Progenitor cell of endocrine pancreas (in vitro differentiated cells): ENCODE measurements at regions not wholly inside any gene's neighbourhood (a gene's known extent, or its start where the extent isn't known, plus 50 kb on each side); places are given as distances from the start of the nearest gene placed in this dataset.

Experiments used
- DNase-seq: peaks from one replicate; pipeline ENCODE4 v3.0.0; 2021; ENCODE audit warnings: low spot score; ENCODE audit not compliant: unreplicated experiment
- H3K27ac Mint-ChIP-seq: 2 replicates; pipeline ENCODE4 v1.8.0; 2021; ENCODE audit warnings: mild to moderate bottlenecking, moderate library complexity, mixed read lengths
- H3K27me3 Mint-ChIP-seq: 2 replicates; pipeline ENCODE4 v1.8.0; 2021; ENCODE audit warnings: mixed read lengths
- H3K36me3 Mint-ChIP-seq: 2 replicates; pipeline ENCODE4 v1.8.0; 2022; ENCODE audit warnings: mixed read lengths; ENCODE audit not compliant: insufficient read depth
- H3K4me1 Mint-ChIP-seq: 2 replicates; pipeline ENCODE4 v1.8.0; 2021; ENCODE audit warnings: low read depth, mixed read lengths
- H3K4me3 Mint-ChIP-seq: 2 replicates; pipeline ENCODE4 v1.8.0; 2021; ENCODE audit warnings: low read depth, mild to moderate bottlenecking, moderate library complexity, mixed read lengths
- H3K9me3 Mint-ChIP-seq: 2 replicates; pipeline ENCODE4 v1.8.0; 2021; ENCODE audit warnings: low read depth, mixed read lengths
- TF ChIP-seq, protein P1 (sequence below): fragments of 200-600 bp; sonication (generic); IDR thresholded peaks from one replicate; pipeline ENCODE4 v1.5.0; 2021; ENCODE audit warnings: antibody characterized with exemption, mild to moderate bottlenecking; ENCODE audit not compliant: unreplicated experiment

GRCh38 chr4:24164797-24165196 is 274.9 kb upstream of the PPARGC1A start:
- TF ChIP-seq, protein P1, sequence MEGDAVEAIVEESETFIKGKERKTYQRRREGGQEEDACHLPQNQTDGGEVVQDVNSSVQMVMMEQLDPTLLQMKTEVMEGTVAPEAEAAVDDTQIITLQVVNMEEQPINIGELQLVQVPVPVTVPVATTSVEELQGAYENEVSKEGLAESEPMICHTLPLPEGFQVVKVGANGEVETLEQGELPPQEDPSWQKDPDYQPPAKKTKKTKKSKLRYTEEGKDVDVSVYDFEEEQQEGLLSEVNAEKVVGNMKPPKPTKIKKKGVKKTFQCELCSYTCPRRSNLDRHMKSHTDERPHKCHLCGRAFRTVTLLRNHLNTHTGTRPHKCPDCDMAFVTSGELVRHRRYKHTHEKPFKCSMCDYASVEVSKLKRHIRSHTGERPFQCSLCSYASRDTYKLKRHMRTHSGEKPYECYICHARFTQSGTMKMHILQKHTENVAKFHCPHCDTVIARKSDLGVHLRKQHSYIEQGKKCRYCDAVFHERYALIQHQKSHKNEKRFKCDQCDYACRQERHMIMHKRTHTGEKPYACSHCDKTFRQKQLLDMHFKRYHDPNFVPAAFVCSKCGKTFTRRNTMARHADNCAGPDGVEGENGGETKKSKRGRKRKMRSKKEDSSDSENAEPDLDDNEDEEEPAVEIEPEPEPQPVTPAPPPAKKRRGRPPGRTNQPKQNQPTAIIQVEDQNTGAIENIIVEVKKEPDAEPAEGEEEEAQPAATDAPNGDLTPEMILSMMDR, result no peak
- no peak for DNase-seq
- Mint-ChIP-seq H3K27ac (no peak overlapping the region), H3K4me1 (no peaks in the 10 kb centered on the region), H3K36me3 (no peaks in the 10 kb centered on the region), H3K4me3 (no peak overlapping the region), H3K9me3 (no peaks in the 10 kb centered on the region), H3K27me3 (no peaks in the 10 kb centered on the region)

DNA sequence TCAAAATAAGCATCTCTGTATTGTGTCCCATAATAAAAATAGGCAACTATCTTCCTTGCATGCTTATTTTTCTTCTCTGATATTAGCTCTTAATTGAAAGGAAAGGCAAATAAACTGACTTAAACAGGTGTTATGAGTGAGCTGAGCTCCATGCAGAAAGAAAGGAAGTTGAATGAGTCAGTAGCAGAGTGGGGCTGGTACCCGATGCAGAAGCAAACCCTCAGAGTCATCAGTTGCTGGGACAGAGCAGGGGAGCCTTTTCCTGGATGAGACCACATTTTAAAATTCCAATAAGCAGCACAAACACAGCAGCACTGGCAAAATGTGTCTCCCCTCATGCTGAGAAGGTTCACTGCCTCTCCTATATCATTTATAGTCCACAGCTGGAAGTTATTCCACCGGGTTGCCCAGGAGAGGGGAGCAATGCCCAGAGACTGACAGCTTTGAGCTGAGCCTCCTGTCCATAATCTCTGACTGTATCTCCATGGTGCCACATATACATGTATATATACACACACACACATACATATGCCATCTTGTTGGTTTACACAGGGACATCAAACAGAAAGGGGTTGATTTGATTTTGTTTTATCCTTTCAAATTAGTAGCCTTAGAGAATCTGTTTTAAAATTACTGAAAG is 274.3 kb upstream of the PPARGC1A start:
- Mint-ChIP-seq H3K27me3 (no peaks in the 10 kb centered on the region), H3K36me3 (no peaks in the 10 kb centered on the region), H3K4me3 (no peak overlapping the region), H3K27ac (no peak overlapping the region), H3K9me3 (no peaks in the 10 kb centered on the region), H3K4me1 (no peaks in the 10 kb centered on the region)
- TF ChIP-seq, protein P1, result no peak
- no peak for DNase-seq

GRCh38 chr4:24163314-24163713 is 273.5 kb upstream of the PPARGC1A start:
- TF ChIP-seq, protein P1, result no peak
- Mint-ChIP-seq H3K36me3 (no peaks in the 10 kb centered on the region), H3K27ac (no peak overlapping the region), H3K4me3 (no peak overlapping the region), H3K4me1 (no peaks in the 10 kb centered on the region), H3K9me3 (no peaks in the 10 kb centered on the region), H3K27me3 (no peaks in the 10 kb centered on the region)
- no peak for DNase-seq

DNA sequence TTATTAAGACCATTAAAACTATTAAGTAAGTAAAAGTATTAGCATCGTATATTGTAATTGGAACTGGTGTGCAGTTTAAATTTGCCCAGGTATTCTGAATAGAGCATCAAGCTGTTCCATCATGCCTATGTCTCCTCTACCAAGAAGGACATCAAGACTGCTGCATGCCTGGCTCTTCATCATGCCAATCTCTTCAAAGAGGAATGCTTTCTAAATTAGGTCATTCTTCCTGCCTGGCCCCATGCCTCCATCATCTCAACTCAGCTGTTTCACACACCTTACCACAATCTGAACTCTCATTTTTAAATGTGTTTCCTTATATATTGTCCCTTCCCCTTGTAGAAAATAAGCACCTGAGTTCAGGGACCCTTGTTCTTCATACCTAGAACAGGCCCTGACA is 270.5 kb upstream of the PPARGC1A start:
- Mint-ChIP-seq H3K4me1 (no peaks in the 10 kb centered on the region), H3K36me3 (no peaks in the 10 kb centered on the region), H3K9me3 (no peaks in the 10 kb centered on the region), H3K27me3 (no peaks in the 10 kb centered on the region), H3K27ac (no peak overlapping the region), H3K4me3 (no peak overlapping the region)
- TF ChIP-seq, protein P1, result no peak
- DNase-seq, result no peak

DNA sequence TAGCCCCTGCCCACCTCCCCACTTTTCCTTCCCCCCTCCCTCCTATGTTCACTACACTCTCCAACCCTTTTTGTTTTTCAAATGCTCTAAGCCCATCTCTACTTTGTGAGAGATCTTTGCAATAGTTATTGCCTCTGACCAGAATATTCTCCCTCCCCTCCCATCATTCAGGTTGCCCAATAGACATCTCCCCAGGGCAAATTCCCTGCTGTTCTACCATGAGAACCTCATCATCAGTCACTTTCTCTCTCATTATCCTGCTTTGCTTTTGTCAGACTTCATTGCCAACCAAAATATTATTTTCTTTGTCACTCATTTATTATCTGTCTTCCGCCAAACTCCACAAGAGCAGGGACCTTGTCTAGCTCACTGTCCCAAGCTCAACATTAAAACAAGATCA is 268.2 kb upstream of the PPARGC1A start:
- H3K36me3 Mint-ChIP-seq, result no peaks in the 10 kb centered on the region
- no peaks in the 10 kb centered on the region for H3K27me3 Mint-ChIP-seq
- TF ChIP-seq, protein P1, result no peak
- H3K27ac Mint-ChIP-seq, result no peak overlapping the region
- H3K4me3 Mint-ChIP-seq, result no peak overlapping the region
- no peaks in the 10 kb centered on the region for H3K9me3 Mint-ChIP-seq
- no peaks in the 10 kb centered on the region for H3K4me1 Mint-ChIP-seq
- no peak for DNase-seq
